HG03135 (cell line): ENCODE measurements at regions not wholly inside any gene's neighbourhood (a gene's known extent, or its start where the extent isn't known, plus 50 kb on each side); places are given as distances from the start of the nearest gene placed in this dataset.

Experiments
- ATAC-seq: cut with Tn5 transposase; IDR thresholded peaks from one replicate; pipeline ENCODE4 v1.9.1; 2021; ENCODE audit warnings: mild to moderate bottlenecking, moderate library complexity; ENCODE audit not compliant: unreplicated experiment

DNA sequence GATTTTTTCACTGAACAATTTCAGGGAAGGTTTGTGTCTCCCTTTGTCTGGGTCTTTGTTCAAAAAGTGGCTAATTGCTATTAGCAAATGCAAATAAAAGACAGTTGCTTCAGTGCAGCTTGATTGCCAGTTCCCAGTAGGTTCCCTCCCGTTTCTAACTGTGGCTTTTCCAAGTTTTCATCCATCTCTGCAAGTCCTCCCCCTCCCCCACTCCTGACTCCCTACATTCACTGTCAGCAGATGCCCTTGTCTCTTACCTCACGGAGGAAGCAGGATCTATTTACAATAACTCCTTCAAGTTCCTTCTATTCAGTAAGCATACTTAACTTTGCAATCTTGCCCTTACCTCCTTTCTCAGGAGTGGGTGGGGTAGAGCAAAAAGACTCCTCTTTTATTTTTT, 55.4 kb upstream of the SCEL start:
- ATAC-seq = no peak

DNA sequence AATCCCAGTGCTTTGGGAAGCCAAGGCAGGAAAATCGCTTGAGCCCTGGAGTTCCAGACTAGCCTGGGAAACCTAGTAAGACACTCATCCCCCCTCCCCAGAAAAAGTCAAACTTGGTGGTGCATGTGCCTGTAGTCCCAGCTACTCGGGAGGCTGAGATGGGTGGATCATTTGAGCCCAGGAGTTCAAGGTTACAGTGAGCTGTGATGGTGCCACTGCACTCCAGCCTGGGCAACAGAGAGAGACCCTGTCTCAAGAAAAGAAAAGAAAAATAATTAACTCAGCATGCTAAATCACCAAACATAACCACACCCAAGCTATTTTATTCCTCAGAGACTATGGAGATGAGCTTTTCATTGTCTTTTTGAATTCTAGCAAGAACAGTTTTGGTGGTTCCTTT, 56.2 kb upstream of the SCEL start:
- ATAC-seq = no peak

DNA sequence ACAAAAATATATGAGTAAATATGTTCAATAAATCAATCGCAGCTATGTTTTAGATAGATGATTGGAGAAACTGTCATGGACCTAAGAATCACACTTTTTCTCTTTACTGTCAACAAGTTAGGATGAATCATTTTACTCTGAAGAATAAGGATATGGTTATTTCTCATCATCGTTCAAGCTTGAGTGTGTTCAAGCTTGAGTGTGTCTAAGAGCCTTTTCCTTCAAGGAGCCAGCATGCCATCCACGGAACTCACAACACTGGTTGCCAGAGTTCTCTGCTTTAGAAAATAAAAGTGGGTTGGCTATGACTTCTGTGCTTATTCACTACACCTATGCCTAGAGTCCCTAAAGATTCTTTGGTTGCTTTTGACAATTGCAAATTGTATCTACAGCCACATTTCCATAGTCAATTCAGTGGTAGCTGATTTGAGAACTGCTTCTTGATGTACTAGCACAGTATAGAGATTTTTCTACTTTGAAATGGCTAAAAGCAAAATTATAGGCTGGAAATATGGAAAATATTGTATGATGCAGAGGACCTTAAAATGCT, 58.1 kb upstream of the SCEL start:
- ATAC-seq = no peak

DNA sequence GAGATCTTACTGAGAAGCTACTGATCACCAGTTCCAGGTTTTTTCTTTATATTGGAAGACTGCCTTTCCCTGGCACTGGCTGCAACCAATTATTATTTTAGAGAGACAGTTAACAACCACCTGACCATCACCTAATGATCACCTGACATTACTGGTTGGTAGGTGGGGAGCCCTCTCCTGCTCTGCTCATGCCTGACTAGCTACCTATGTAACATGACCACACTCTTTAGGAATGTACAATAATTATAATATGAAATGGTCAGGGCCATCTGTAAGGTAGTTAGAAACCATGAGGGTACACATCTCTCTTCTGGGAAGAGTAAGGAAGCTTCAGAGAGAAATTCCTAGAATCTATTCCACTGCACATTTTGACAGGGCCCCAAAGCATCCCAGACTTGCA, 59.0 kb upstream of the SCEL start:
- ATAC-seq = no peak

DNA sequence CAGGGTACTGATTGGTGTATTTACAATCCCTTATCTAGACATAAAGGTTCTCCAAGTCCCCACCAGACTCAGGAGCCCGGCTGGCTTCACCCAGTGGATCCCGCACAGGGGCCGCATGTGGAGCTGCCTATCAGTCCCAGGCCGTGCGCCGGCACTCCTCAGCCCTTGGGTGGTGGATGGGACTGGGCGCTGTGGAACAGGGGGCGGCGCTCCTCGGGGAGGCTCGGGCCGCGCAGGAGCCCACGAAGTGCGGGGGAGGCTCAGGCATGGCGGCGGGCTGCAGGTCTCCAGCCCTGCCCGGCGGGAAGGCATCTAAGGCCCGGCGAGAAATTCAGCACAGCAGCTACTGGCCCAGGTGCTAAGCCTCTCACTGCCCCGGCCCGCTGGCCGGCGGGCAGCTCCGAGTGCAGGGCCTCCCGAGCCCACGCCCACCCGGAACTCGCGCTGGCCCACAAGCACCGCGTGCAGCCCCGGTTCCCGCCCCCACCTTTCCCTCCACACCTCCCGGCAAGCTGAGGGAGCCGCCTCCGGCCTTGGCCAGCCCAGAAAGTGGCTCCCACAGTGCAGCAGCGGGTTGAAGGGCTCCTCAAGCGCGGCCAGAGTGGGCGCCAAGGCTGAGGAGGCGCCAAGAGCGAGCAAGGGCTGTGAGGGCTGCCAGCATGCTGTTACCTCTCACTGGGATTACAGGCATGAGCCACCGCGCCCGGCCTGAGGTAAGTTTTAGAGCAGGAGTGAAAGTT, 60.0 kb upstream of the SCEL start:
- ATAC-seq = no peak

DNA sequence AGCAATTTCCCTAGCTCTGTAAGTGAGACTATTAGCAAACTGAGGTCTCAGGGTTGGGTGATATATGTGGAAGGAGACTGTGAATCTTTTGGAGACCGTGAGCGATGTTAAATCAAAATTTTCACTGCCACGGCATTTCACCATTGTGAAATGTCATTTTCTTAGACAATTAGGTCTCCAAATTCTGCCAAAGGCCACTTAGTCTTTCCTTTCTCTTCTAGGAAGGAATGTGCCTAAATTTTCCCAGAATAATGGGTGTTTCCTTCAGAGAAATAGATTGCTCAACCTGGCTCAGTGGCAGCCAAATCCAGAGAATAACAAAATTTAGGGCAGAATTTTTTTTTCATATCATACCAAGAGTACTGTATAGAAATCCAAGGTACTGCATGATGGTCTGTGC, 64.5 kb upstream of the SCEL start:
- no peak for ATAC-seq

DNA sequence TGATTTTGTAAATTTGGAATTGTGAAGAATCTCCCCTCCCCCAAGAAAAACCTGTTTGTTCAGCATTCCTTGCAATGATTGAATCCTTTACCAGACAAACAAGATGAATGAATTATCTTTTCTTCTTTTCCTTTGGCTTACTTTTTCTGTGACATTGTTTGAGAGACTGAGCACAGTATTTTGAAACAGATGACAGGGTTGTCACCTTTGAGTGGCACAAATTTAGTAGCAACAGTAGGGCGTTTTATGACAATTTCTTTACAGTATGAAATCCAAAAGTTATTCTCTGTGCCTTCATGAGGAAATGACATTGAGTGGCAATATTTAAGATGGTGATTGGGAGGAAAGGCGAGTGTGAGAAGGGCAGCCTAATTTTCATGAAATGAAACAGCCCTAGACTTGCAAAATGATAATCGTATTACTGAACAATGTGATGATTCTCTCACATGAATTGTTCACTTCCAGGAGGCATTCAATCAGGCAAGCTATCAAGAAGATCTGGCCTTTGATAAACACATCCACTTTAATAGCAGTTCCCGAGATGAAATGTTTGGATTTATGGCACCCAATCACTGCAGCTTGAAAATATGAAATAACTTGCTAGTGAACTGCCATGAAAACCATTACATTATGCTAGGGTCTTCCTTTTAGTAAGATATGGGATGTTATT, 68.6 kb upstream of the SCEL start:
- no peak for ATAC-seq

DNA sequence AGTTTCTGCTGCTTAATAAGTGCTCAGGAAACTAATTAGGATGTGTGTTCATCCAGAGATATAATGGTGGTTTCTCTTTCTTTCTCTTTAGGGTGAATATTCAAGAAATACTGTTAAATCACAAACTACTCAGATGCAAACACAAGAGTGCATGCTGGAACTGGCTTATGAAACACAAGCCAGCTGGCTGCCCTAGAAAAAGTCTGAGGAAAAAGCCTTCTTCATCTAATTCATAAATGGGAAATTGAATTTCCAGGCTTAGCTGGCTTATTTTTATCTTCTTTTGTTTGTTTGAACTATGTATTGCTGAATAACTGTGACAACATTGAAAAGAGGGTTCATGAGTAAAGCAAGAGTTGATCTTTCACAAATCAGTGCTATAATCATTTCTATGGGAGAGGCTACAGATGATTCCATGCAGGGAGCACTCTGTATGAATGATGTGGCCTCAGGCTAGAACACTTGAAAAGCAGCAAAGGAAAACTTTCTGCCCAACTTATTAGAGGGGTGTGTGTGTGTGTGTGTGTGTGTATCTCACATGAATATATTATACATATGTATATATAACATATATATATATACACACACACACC, 69.8 kb upstream of the SCEL start:
- no peak for ATAC-seq

DNA sequence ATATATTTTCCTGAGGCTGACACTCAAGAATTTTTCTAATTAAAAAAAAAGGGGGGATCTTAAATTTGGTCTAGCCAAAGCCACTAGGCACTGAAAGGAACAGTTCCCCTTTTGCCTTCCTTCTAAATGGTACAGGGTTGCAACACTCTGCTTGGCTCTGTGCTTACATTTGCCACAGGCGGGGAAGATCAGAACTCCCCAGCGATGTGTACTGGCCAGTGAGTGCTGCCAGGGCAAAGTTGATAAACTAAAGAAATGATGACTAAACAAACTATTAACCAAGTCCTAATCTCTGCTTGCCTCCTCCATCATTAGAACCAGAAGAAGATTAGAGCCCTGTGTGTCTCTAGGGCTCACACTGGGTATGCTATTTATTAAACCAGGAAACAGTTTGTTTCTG, 75.3 kb upstream of the SCEL start:
- peak; percentile 75 for ATAC-seq

DNA sequence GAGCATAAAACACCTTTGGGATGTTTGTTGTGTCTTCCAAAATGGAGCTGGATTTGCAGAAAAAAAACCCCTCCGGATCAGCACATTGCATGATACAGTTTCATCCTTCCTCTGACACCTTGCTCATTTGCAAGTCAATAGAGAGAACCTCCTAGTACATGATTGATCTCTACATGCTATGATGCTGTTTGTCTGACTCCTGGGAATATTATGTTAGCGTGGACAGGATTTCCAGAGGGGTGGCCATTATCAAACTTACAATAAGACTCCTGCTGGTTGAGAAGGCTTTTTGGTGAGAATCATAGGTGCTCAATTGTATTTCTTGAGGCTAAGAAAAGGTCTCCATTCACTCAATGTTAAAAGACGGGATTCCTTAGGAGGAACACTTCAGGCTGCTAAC, 75.9 kb upstream of the SCEL start:
- no peak for ATAC-seq

DNA sequence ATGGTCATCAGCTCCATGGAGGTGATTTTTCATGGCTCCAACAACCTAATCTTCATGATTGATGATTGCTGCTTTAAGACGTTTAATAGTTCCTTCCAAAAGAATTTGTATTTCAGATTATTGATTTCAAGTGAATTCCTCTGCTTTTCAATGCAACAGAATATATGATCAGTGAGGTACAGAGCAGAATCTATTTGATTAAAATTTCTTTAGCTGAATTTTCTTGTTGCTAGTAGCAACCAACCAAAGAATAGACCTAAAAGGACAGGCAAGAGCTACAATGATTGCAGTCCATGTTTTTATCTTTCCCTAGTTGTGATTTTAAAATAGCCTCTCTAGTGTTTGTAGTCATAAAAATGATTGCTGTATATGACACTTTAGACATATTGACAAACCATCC, 76.8 kb upstream of the SCEL start:
- no peak for ATAC-seq

DNA sequence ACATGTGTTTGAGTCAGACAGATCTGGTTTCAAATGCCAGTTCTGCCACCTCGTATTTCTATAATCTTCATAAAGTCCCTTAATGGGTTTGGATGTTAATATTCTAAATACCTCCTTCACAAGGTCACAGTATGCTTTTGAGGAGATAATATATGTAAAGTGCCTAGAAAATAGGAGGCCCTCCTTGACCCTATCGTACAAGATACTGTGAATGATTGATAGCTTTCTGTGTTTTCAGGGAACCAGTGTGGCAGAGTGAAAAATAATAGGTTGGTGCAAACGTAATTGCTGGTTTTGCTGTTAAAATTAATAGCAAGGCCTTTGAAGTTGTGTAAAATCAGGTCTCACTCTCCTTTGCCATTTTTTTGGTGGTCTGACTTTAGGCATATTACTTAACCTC, 77.5 kb upstream of the SCEL start:
- ATAC-seq = no peak

DNA sequence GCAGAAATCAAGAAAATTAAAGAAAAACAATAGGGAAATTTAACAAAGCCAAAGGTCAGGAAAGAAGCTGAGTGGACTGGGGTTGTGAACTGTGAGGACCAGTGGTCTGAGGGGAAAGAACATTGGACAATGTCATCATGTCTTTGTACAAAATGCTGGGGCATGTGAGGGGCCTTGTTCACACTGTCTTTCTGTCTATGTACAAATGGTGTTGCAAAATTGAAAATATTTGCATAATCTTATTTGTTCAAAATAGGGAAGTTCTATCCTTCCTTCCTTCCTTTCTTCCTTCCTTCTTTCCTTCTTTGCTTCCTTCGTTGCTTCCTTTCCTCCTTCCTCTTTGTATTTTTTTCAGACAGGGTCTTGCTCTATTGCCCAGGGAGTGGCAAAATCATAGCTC, 79.2 kb upstream of the SCEL start:
- no peak for ATAC-seq

DNA sequence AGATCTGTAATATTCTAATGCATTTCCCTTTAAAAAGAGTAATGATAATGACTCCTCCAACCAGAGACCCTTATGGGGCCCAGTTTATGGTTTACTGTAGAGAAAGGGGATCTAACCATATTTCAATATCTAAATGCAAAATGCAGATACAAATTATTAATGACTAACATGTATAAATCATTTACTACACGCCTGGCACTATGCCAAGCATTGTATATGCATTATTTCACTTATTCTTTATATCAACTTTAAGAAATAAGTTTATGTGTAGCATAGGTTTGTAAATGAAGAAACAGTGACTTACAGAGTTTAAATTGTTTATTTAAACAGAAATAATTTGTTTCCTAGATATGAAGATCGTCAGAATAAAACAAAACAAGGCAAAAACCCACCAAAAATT, 86.2 kb upstream of the SCEL start:
- no peak for ATAC-seq

DNA sequence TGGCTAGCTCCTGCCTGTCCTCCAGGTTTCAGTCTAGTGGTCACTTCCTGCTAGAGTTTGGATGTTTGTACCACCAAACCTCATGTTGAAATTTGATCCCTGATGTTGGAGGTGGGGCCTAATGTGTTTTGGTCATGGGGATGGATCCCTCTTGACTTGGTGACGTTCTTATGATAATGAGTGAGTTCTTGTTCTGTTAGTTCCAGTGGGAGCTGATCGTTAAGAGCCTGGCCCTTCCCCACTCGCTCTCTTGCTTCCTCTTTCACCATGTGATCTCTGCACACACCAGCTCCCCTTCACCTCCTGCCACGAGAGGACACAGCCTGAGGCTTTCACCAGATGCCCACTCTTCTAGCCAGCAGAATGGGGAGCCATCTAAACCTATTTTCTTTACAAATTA, 86.8 kb upstream of the SCEL start:
- no peak for ATAC-seq

DNA sequence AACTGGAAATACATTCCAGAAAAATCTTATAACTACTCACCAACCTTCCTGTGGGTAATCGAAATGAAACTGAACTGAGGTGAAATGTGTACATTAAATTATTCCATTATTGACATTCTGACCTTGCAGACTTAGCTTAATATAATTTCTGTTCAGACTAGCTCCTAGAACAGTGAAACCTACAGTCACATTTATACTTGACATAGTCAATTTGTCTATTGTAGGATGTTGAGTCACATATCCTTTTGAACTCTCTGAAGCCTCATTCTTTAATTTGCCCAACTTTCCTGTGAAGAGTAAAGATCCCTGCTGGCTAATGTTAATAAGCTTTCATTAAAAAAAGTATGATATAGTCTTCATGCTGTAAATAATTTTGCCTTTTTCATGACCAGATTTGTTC, 92.0 kb upstream of the SCEL start:
- ATAC-seq = no peak

DNA sequence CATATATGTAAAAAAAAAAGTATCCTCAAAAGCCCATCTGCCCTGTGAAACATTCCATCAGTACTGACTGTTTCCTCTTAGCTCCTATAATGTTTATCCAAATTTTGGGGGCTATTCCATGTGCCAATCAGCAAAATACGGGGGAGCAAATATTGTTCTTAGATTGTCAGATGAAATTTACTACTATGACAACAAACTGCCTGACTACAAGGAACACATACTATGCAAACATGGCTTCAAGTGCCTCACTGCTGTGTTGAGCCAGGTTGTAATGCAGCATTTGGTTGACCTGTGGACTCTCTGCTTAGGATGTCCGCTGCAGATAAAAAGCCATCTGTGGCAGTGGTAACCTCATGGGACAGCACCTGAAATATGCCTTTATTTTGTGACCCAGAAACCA, 98.2 kb upstream of the SCEL start:
- no peak for ATAC-seq

DNA sequence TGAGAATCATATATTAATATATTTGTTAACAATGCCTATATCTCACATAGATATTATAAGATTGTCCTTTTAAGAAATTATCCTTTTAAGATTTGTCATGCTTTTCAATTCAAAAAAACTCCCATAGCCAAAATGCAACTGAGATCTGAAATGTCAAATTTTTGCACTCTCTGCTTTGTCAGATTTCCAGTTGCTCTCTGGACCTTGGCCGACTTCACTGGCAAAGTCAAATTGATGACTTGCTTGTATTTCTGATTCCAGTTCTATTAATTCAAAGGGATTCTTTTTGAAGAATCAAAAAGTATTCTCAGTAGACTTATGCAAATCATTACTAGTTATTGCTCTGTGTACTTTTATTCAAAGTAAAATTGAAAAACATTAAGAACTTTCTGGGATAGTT, 101.2 kb upstream of the SCEL start:
- no peak for ATAC-seq

DNA sequence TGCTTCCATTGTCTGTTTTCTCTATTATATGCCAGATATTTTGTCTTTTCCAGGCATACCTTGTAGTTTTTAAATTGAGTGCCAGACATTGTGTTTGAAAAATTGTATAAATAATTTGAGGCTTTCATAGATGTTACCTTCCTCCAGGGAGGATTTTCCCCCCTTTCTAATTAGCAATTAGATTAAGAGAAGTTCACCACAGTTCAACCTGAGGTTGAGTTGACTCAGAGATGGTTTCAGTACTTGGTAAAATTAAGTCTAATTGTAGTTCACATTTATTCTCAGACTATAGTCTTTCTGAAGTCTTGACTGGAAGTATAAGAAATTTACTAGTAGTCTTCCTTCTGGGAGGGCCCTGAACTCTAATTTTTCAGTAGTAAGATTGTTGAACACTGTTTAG, 104.1 kb upstream of the SCEL start:
- ATAC-seq = no peak

DNA sequence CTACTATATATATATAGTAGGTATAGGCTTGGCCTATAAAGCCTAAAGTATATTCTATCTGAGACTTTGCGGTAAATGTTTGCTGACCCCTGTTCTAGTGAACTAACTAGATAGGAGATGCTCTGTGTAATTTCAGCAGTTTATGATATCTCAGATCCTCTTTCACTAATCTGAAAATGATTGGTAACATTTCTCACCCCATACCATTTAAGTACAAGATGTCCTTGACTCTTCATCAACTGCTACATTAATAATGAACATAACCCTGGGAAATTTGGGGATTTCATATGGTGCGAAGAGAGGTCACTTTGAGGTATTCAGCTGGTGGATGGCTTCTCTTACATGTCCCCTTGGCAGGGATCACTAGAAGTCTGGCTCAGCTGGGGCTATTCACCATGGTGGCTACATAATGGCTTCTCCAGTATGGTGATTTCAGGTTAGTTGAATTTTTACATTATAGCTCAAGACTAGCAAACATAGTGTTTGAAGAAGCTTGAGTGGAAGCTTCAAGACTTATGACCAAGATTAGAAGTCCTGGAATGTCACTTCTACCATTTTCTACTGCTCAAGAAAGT, 103.6 kb upstream of the MYCBP2 start:
- ATAC-seq = peak; percentile 53

DNA sequence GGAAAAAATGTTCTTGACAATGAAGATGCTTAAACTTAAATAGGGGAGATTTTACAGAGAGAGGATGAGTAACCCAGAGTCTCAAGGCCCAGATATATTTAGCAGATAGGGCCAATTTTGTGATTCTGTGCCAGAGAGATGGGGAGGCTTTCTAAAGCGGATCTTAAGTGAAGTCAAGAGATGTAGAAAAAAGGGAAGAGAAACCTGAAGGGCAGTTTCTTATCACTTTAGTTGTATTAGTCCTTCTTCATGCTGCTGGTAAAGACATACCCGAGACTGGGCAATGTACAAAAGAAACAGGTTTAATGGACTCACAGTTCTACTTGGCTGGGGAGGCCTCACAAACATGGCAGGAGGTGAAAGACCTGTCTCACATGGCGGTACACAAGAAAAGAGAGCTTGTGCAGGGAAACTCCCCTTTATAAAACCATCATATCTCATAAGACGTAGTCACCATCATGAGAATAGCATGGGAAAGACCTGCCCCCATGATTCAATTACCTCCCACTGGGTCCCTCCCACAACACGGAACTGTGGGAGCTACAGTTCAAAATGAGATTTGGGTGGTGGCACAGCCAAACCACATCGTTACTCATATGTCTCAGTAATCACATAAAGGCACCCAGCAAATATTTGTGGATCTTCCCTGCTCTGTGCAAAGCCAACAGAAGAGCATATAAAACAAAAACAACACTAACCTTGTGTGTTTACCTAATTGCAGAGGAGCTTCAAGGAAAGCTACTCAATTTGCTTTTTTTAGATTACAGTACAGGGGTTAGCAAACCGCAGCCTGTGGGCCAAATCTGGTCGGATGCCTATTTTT, 102.6 kb upstream of the MYCBP2 start:
- ATAC-seq = peak; percentile 75
